ENCODE measurements at regions not wholly inside any gene's neighbourhood (a gene's known extent, or its start where the extent isn't known, plus 50 kb on each side); places are given as distances from the start of the nearest gene placed in this dataset.
A peak's percentile ranks its signal among the peaks of the same experiment; 100 is the strongest.
"Not testable (repeated sequence)": the region's sequence is repeated elsewhere in the genome, so short reads cannot be mapped to it uniquely, and the experiment has no call there.

DNA sequence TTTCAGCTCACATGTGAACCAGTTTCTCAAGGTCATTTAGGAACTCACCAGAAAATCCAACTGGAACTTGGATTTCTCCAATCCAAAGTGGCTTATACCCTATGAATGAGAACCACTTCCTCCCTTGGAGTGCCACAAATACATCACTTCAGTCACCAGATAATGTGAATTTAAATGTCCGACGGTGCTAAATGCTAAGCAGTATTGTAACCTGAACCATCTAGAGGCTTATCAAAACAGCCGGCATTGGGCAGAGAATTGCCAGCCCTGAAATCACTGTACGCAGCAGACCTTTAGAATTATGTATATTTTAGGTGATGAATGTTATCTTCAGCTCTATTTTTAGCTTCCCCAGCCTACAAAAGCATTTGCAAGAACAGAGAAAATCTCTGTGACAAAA, 76.8 kb upstream of the COX20 start:
- Histone ChIP-seq H3K4me1 (peaks cover 9 to 42% (median 26%) of the 10 kb centered on the region in 10 experiments; a peak in 17 of 20 replicates), H3K27ac (no peak overlapping the region), H3K9me3 (replicated peaks in 1 of 11) (peaks cover 5 to 13% (median 9%) of the 10 kb centered on the region in 11 experiments; a peak in 12 of 22 replicates), H4K20me1 (no peaks in the 10 kb centered on the region), H3K4me2 (no peak overlapping the region), H3K36me3 (no peaks in the 10 kb centered on the region), H3K27me3 (peaks cover 0 to 3% (median 0%) of the 10 kb centered on the region in 11 experiments; a peak in 1 of 22 replicates), H3K9ac (no peak overlapping the region), H3K4me3 (no peak overlapping the region)
- TF ChIP-seq Cebpa-rat (IDR thresholded peaks at IDR 0.05) = no peak

DNA sequence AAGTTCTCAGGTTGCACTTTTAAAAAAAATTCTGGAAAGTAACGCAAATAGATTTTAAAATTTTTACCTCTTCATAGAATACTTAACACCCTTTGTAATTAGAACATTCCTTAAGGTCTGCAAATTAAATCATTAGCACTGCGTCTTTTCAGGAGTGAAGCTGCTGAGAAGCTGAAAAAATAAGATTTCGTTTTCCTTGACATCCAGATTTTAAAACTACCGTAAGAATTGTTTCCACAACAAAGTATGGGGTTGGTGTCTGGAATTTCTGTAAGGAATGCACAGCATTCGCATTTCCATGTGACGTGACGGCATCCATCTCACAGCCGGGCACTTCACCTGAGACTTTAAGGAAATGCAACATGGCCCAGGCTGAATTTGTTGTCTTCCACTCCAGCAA, 76.3 kb upstream of the COX20 start:
- Histone ChIP-seq H3K27me3 (peaks cover 0 to 3% (median 0%) of the 10 kb centered on the region in 11 experiments; a peak in 1 of 22 replicates), H4K20me1 (no peaks in the 10 kb centered on the region), H3K4me3 (no peak overlapping the region), H3K4me2 (0 out of 22 replicates have a peak overlapping the region, but pooled peaks of 2 of the 11 experiments have one; percentile 64 to 79), H3K4me1 (peaks cover 9 to 42% (median 26%) of the 10 kb centered on the region in 10 experiments; a peak in 17 of 20 replicates), H3K9me3 (replicated peaks in 1 of 11) (peaks cover 5 to 13% (median 10%) of the 10 kb centered on the region in 11 experiments; a peak in 13 of 22 replicates), H3K9ac (no peak overlapping the region), H3K27ac (no peak overlapping the region), H3K36me3 (no peaks in the 10 kb centered on the region)
- no peak for TF ChIP-seq Cebpa-rat (IDR thresholded peaks at IDR 0.05)

DNA sequence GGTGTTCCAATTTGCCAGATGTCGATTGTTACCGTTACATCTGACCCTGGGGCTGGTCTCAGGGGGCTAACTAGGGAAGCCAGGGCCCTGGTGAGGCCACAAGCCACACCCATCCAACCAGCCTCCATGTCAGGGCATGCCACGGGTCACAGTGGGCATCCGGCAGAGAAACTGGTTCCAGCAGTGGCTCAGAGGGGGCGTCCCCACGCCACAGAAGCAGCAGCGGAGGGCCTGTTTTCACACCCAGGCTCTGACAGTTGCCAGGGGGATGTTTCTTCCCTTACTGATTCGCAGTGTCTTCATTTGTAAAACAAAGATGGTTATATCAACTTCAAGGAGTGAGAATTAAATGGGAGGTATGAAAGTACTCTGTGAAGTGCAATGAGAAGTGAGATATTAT, 75.0 kb upstream of the COX20 start:
- H3K9ac ChIP-seq = no peak overlapping the region
- peaks cover 0 to 3% (median 0%) of the 10 kb centered on the region in 11 experiments; a peak in 1 of 22 replicates for H3K27me3 ChIP-seq
- TF ChIP-seq Cebpa-rat (IDR thresholded peaks at IDR 0.05) = no peak
- H3K36me3 ChIP-seq = no peaks in the 10 kb centered on the region
- peaks cover 9 to 42% (median 26%) of the 10 kb centered on the region in 10 experiments; a peak in 17 of 20 replicates for H3K4me1 ChIP-seq
- no peak overlapping the region for H3K4me3 ChIP-seq
- H3K9me3 ChIP-seq (replicated peaks in 1 of 11) = peaks cover 5 to 13% (median 10%) of the 10 kb centered on the region in 11 experiments; a peak in 13 of 22 replicates
- no peak overlapping the region; a peak in 1 of 22 replicates for H3K27ac ChIP-seq
- H4K20me1 ChIP-seq = no peaks in the 10 kb centered on the region
- H3K4me2 ChIP-seq = peak overlapping the region in 8 of 11 experiments; percentile 15 to 79 (median 68); a peak in 14 of 22 replicates

DNA sequence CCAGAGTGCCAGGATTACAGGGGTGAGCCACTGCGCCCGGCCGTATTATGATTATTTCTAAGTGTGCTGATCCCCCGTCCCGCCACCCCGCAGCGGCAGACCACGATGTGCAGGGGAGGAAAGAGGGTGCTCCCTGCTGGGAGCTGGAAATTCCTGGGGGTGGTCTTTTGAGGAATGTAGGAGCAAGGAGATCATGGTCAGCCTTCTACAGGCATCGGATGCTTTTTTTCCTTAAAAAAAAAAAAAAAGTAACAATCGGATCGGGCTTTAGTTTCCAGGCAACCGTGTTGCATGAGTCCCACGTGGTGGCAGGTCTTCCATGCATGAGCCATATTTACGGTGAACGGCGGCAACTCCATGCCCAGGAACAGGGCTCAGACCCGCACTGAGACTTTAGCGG, 74.2 kb upstream of the COX20 start:
- Histone ChIP-seq H3K27ac (0 out of 22 replicates have a peak overlapping the region, but pooled peaks of 1 of the 11 experiments have one; percentile 2), H3K27me3 (peaks cover 0 to 3% (median 0%) of the 10 kb centered on the region in 11 experiments; a peak in 1 of 22 replicates), H3K4me1 (peaks cover 9 to 42% (median 26%) of the 10 kb centered on the region in 10 experiments; a peak in 17 of 20 replicates), H3K36me3 (no peaks in the 10 kb centered on the region), H3K9ac (peak overlapping the region in 2 of 11 experiments; percentile 14 to 27; a peak in 1 of 22 replicates), H3K9me3 (replicated peaks in 1 of 11) (peaks cover 5 to 13% (median 10%) of the 10 kb centered on the region in 11 experiments; a peak in 13 of 22 replicates), H3K4me3 (peak overlapping the region in 2 of 10 experiments; percentile 5 to 40; a peak in 2 of 20 replicates), H4K20me1 (no peaks in the 10 kb centered on the region), H3K4me2 (peak overlapping the region; percentile 12 to 79 (median 64); a peak in 19 of 22 replicates)
- TF ChIP-seq Cebpa-rat (IDR thresholded peaks at IDR 0.05) = no peak

DNA sequence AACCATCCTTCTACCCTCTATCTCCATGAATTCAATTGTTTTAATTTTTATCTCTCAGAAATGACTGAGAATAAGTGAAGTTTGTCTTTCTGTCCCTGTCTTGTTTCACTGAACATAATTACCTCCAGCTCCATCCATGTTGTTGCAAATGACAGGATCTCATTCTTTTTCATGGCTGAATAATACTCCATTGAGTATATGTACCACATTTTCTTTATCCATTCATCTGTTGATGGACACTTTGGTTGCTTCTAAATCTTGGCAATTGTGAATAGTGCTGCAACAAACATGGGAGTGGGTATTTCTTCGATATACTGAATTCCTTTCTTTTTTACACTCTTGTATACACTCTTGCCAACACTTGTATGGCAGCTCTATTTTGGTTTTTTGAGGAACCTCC, 72.8 kb upstream of the COX20 start:
- Histone ChIP-seq H3K27me3 (peaks cover 0 to 3% (median 0%) of the 10 kb centered on the region in 11 experiments; a peak in 1 of 22 replicates), H3K4me3 (no peak overlapping the region), H3K9me3 (replicated peaks in 1 of 11) (peaks cover 6 to 20% (median 12%) of the 10 kb centered on the region in 11 experiments; a peak in 17 of 22 replicates), H3K36me3 (no peaks in the 10 kb centered on the region), H3K4me1 (peaks cover 9 to 42% (median 26%) of the 10 kb centered on the region in 10 experiments; a peak in 17 of 20 replicates), H4K20me1 (no peaks in the 10 kb centered on the region), H3K27ac (no peak overlapping the region), H3K4me2 (peak overlapping the region in 5 of 11 experiments; percentile 62 to 79 (median 78); a peak in 9 of 22 replicates), H3K9ac (no peak overlapping the region)
- TF ChIP-seq Cebpa-rat (IDR thresholded peaks at IDR 0.05) = no peak

DNA sequence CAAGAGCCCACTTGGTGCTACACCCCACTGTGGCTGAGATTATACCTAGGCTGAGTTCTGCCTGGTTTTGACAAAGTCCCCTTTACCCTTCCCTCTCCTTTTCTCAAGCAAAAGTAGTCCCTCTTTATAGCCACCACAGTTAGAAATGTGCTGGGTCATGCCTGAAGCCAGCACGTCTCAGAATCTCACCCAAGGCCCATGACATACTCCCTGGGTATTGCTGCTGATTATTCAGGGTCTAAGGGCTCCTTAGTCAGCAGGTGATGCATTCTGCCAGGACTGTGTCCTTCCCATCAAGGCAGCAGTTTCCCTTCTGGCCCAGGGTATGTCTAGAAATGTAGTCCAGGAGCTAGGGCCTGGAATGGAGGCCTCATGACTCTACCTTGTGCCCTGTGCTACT, 67.3 kb upstream of the COX20 start:
- Histone ChIP-seq H3K27ac (no peak overlapping the region), H3K36me3 (no peaks in the 10 kb centered on the region), H3K27me3 (no peaks in the 10 kb centered on the region), H4K20me1 (no peaks in the 10 kb centered on the region; a peak in 1 of 22 replicates), H3K4me1 (peaks cover 0 to 6% (median 0%) of the 10 kb centered on the region in 10 experiments; a peak in 2 of 20 replicates), H3K4me2 (no peak overlapping the region; a peak in 1 of 22 replicates), H3K4me3 (no peak overlapping the region), H3K9me3 (replicated peaks in 1 of 11) (peaks cover 0 to 16% (median 8%) of the 10 kb centered on the region in 11 experiments; a peak in 9 of 22 replicates), H3K9ac (no peak overlapping the region)
- no peak for TF ChIP-seq Cebpa-rat (IDR thresholded peaks at IDR 0.05)

DNA sequence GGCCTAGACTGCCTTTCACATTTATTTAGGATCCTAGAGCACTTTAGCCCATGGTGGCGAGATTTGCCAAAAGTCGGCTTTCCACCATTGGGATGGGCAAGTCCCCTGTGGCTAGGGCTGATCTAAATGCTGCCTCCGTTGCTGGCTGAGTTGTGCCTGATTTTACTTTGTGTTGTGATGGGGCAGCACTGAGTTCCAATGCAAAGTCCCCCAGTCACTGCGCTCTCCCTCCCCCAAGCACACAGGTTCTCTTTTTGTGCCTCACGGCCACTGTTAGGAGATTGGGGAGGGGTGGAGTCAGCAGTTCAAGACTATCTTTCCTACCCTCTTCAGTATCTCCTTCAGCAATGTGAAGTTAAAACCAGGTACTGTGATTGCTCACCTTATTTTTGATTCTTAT, 66.7 kb upstream of the COX20 start:
- TF ChIP-seq Cebpa-rat (IDR thresholded peaks at IDR 0.05) = no peak
- Histone ChIP-seq H3K4me1 (peaks cover 0 to 6% (median 0%) of the 10 kb centered on the region in 10 experiments; a peak in 2 of 20 replicates), H4K20me1 (no peaks in the 10 kb centered on the region; a peak in 1 of 22 replicates), H3K4me2 (peak overlapping the region in 1 of 11 experiments; percentile 4; a peak in 2 of 22 replicates), H3K27ac (no peak overlapping the region), H3K4me3 (no peak overlapping the region), H3K9ac (no peak overlapping the region), H3K9me3 (replicated peaks in 1 of 11) (peaks cover 0 to 15% (median 9%) of the 10 kb centered on the region in 11 experiments; a peak in 8 of 22 replicates), H3K36me3 (no peaks in the 10 kb centered on the region), H3K27me3 (no peaks in the 10 kb centered on the region)

DNA sequence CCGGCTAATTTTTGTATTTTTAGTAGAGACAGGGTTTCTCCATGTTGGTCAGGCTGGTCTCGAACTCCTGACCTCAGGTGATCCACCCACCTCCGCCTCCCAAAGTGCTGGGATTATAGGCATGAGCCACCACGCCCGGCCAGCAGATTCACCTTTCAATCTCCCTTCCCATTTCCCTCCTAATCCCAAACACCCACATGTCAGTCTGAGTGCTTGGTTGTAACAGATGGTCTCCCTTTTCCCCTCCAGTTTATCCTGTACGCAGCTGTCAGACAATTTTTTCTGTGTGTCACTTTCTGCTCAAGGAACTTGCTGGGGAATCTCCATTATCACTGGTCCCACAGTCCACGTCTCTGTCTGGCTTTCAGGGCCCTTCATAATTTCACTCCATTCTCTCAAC, 64.9 kb upstream of the COX20 start:
- not testable (repeated sequence) for H3K4me1 ChIP-seq, H3K9ac ChIP-seq

DNA sequence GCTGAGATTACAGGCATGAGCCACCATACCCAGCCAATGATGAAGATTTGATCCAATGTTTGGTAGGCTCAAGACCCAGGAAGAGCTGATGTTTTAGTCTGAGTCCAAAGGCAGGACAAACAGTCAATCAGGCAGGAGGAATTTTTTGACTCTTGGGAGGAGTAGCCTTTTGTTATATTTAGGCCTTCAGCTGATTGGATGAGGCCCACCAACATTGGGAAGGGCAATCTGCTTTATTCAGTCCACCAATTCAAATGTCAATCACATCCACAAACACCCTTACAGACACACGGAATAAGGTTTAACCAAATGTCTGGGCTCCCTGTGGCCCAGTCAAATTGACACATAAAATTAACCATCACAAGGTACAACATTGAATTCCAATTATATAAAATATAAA, 61.9 kb upstream of the COX20 start:
- Histone ChIP-seq H3K4me2 (no peak overlapping the region), H3K27ac (no peak overlapping the region), H3K36me3 (no peaks in the 10 kb centered on the region), H3K9ac (no peak overlapping the region), H4K20me1 (no peaks in the 10 kb centered on the region), H3K27me3 (no peaks in the 10 kb centered on the region), H3K9me3 (replicated peaks in 1 of 11) (peaks cover 0 to 20% (median 16%) of the 10 kb centered on the region in 11 experiments; a peak in 18 of 22 replicates), H3K4me3 (no peak overlapping the region), H3K4me1 (peaks cover 0 to 8% (median 3%) of the 10 kb centered on the region in 10 experiments; a peak in 10 of 20 replicates)
- no peak for TF ChIP-seq Cebpa-rat (IDR thresholded peaks at IDR 0.05)

More for the DNA sequence above, 64.9 kb upstream of the COX20 start:
- H3K4me3 ChIP-seq, H3K4me2 ChIP-seq, H3K27ac ChIP-seq, H3K36me3 ChIP-seq, H3K27me3 ChIP-seq, H4K20me1 ChIP-seq: not testable (repeated sequence)
- peaks cover 0 to 29% (median 22%) of the 10 kb centered on the region in 11 experiments; a peak in 18 of 22 replicates for H3K9me3 ChIP-seq (replicated peaks in 1 of 11)

DNA sequence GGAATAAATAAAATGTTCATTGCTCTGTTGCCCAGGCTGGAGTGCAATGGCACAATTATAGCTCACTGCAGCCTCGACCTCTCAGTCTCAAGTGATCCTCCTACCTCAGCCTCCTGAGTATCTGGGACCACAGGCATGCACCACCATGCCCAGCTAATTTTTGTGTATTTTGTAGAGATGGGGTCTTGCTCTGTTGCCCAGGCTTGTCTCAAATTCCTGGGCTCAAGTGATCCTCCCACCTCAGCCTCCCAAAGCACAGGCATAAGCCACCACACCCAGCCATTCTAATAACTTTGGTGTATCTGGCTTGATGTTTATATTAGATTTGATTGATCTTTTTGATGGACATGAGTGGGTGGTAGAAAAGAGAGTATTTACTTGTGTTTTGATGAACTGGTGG, 58.7 kb upstream of the COX20 start:
- H3K4me3 ChIP-seq, H3K36me3 ChIP-seq, H3K27ac ChIP-seq, H4K20me1 ChIP-seq, H3K4me2 ChIP-seq, H3K27me3 ChIP-seq, H3K9ac ChIP-seq: not testable (repeated sequence)
- peaks cover 0 to 21% (median 3%) of the 10 kb centered on the region in 10 experiments; a peak in 9 of 20 replicates for H3K4me1 ChIP-seq
- peaks cover 0 to 20% (median 16%) of the 10 kb centered on the region in 11 experiments; a peak in 18 of 22 replicates for H3K9me3 ChIP-seq (replicated peaks in 1 of 11)
